ENCODE measurements at regions not wholly inside any gene's neighbourhood (a gene's known extent, or its start where the extent isn't known, plus 50 kb on each side); places are given as distances from the start of the nearest gene placed in this dataset.

GRCh38 chr11:123366924-123367323 lies 63.1 kb upstream of the GRAMD1B start:
- no peak for TF ChIP-seq HNF4A (CRISPR knock-in tag; IDR thresholded peaks at IDR 0.05)
- TF ChIP-seq ARNTL (CRISPR knock-in tag; IDR thresholded peaks at IDR 0.05) = no peak
- TF ChIP-seq SIN3A (IDR thresholded peaks at IDR 0.05; ENCODE audit: borderline replicate concordance, low read depth, low read length) = no peak
- no peak for TF ChIP-seq SIN3B (IDR thresholded peaks at IDR 0.05; ENCODE audit: low read length)
- TF ChIP-seq ZBTB7A (CRISPR knock-in tag; IDR thresholded peaks at IDR 0.05) = no peak
- no peak for TF ChIP-seq BRF2 (CRISPR knock-in tag; IDR thresholded peaks at IDR 0.05)
- TF ChIP-seq POLR2AphosphoS5 (IDR thresholded peaks at IDR 0.05; ENCODE audit: low read depth, low read length) = no peak
- TF ChIP-seq DPF2 (CRISPR knock-in tag; IDR thresholded peaks at IDR 0.05; ENCODE audit: borderline replicate concordance, low read depth) = no peak
- TF ChIP-seq HNRNPL (IDR thresholded peaks at IDR 0.05; ENCODE audit: low read depth, low read length) = no peak
- TF ChIP-seq HNRNPK (IDR thresholded peaks at IDR 0.05; ENCODE audit: low read depth, low read length, poor library complexity, severe bottlenecking) = no peak
- no peak for TF ChIP-seq MTA3 (CRISPR knock-in tag; IDR thresholded peaks at IDR 0.05)

All from HepG2 (cell line).